GM21723 (cell line): ENCODE measurements at regions not wholly inside any gene's neighbourhood (a gene's known extent, or its start where the extent isn't known, plus 50 kb on each side); places are given as distances from the start of the nearest gene placed in this dataset.

ENCODE experiments used
- ATAC-seq: cut with Tn5 transposase; IDR thresholded peaks from one replicate; pipeline ENCODE4 v1.9.1; 2021; ENCODE audit warnings: mild to moderate bottlenecking, moderate library complexity; ENCODE audit not compliant: unreplicated experiment

DNA sequence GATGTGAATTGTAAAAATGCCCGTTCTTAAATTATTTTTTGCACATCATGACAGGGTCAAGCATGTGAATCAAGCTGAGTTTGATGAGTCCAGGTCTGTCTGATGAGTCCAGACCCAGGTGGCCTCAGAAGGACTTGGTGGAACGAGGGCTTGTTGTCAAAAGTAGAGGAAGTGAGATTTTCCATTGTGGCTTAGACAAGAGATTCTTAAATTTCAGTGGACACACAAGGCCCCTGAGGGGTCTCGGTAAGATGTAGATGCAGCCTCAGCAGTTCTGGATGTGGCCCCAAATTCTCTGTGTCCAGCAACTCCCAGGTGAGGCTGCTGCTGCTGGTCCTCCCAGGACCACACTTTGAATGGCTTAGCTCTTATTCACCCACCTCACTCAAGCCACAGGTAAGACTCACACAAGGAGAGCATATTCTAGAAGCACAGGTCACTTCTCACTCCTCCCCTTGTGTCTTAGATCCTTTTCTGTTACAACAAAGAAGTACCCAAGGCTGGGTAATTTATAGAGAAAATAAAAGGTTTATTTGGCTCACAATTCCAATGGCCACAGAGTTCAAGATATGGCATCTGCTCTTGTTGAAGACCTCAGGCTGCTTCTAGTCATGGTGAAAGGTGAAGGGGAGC lies 98.8 kb downstream of the GGTLC2 start:
- no peak for ATAC-seq

- ATAC-seq, result no peak
These were observed 100.2 kb downstream of the GGTLC2 start for GRCh38 chr22:22744412-22745224.

GRCh38 chr22:22745225-22746060 lies 101.0 kb downstream of the GGTLC2 start:
- ATAC-seq, result no peak

GRCh38 chr22:22746061-22746962 lies 101.9 kb downstream of the GGTLC2 start:
- no peak for ATAC-seq

GRCh38 chr22:22746963-22747933 lies 102.8 kb downstream of the GGTLC2 start:
- ATAC-seq, result peak; percentile 72

DNA sequence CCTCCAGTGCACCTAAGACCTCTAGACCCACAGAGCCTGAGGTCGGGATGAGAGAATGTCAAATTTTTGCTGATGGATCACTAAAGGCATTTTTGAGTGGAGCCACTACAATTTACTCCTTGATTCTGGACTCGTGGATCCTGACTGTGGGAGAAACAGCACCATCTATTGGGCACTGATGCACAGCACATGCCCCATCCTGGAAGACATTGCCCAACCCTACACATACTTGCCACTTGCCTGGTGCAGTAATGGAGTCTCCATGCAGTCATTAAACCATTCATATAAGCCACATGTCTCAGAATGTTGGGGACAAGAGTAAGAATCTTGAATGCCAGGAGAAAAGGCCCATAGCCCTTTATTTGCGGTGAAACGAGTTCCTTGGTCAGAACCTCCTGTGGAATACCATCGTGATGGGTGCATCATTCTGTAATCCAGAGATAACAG lies 103.9 kb downstream of the GGTLC2 start:
- ATAC-seq, result no peak

GRCh38 chr22:22748756-22749155 lies 104.3 kb downstream of the GGTLC2 start:
- ATAC-seq, result no peak

DNA sequence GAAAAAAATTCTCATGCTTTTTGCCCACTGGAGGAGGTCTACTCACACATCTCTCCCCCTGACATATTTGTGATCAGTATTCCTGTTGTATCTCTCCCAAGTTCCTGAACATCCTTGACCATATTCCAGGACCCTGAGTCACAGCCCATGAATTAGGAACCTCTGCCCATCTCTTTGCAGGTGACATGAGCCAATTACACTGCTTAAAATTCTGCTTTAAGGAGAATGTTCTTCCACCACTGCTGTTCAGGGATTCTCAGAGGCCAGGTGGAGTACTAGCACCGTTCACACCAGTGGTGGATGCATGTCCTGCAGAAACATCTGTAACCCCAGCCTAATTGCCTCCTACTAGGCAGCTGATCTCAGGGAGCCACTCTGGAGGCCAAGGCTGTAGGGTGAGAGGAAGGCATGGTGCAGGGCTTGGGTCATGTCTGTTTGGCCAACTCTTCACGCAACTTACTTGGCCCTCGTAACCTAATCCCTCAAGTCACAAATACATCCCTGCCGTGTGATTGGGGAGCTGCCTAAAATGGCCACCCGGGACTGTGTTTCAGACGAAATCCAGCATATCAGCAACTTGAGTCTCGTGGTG lies 104.8 kb downstream of the GGTLC2 start:
- no peak for ATAC-seq

- ATAC-seq, result no peak
These were observed 106.1 kb downstream of the GGTLC2 start for GRCh38 chr22:22750335-22751042.

GRCh38 chr22:22751043-22751603 lies 106.7 kb downstream of the GGTLC2 start:
- no peak for ATAC-seq

DNA sequence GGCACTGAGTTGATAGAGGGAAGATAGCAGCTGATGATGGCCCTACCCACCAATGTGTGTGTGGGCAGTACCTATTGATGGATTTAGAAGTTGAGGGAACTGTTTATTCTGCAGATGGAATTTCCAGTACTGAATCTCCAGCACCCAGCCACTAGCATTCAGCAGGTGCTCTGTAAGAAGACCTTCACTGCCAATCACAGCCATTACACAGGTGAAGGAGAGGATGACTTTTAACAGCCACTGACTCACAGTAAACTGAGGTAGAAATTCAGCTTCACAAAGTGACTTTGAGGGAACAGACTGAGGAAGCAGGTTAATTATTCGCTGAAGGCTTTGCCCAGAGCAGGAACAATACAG lies 107.8 kb downstream of the GGTLC2 start:
- no peak for ATAC-seq

DNA sequence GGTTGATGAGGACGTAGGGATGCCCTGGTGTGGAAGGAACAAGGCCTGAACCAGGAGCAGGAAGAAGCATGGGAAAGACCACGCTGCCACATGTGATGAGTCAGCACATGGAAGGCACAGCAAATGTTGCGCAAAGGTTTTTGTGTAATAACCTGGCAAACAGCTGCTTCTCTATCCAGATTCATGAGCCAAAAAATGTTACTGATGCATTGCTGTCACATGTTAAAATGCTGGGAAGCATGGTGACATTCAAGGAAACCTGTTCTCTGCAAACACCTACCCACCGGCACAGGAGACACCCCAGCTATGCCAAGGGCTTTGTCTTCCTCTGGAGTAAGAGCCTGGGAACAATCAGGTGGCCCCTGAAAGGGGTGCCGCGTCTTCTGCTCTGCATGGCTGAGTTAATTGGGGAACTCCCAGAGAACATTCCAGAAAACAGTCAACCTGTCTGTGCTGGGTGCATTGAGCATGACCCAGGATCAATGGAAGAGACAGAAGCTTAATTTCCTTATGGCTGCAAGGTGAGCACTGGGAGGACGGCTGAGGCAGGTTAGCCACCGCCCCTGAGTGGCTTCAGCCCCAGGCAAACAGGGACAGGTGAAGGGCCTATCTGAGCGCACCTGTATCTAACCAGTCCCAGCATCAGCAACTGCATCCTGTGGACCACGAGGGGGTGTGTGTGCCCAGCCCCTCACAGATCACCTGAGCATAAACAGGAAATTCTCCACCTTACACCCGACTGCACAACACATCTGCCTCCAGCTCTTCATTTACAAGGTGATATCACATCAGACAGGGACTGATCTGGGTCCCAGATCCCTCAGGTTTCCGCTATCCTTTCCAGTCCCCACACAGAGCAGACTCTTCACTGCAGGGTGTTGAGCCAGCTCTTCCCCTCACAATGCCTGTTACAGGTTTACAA lies 108.4 kb downstream of the GGTLC2 start:
- ATAC-seq, result no peak

DNA sequence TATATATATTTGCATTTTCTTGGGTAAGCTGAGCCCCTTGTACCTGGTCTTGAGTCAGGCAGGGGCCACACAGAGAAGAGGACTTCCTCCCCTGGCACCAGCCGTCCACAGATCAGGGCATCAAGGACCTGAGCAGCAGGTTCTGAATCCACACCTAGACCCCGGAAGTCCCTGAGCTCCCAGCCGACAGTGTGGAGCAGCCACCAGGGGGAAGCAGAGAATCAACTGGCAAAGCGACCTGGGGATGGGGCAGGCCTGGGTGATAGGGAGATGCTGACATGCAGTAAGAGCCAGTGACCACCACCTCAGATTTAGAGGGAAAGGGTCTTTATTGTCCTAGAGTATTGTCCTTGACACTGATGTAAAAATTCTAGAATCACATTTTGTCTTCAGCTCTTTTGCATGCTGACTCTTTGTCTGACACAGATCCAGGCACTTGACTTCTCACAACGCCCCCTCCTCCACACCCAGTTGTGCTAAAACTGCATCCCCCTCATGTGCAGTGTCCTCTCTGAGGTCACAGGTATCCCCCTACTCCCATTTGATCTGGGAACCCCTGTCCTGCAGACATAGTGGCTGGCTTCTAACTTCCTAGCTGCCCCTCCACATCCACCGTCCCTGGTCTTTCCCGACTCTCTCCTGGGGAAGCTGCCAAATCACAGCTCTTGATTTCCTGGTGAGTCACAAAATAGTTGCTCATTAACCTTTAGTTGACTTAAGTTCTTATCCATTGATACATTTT lies 109.3 kb downstream of the GGTLC2 start:
- no peak for ATAC-seq

- ATAC-seq, result no peak
These were observed 109.8 kb downstream of the GGTLC2 start for GRCh38 chr22:22754268-22754657.

GRCh38 chr22:22754961-22755777 lies 110.8 kb downstream of the GGTLC2 start:
- ATAC-seq, result no peak

- ATAC-seq, result no peak
These were observed 111.3 kb downstream of the GGTLC2 start for GRCh38 chr22:22755778-22756100.
